ENCODE measurements at regions not wholly inside any gene's neighbourhood (a gene's known extent, or its start where the extent isn't known, plus 50 kb on each side); places are given as distances from the start of the nearest gene placed in this dataset.

- TF ChIP-seq POLR2A (IDR thresholded peaks at IDR 0.05; ENCODE audit: low read depth, low read length) (no peak), POLR2AphosphoS5 (IDR thresholded peaks at IDR 0.05; ENCODE audit: low read depth, low read length) (no peak), POU2F2 (IDR thresholded peaks at IDR 0.05; ENCODE audit: low read depth, low read length) (no peak), TAF1 (IDR thresholded peaks at IDR 0.05; ENCODE audit: low read depth, low read length) (no peak), SPI1 (IDR thresholded peaks at IDR 0.05; ENCODE audit: low read depth, low read length) (no peak)
Observed at GRCh38 chr11:96483374-96483955, 93.7 kb downstream of the JRKL start.

Measured in GM12891 (cell line).